ENCODE measurements at regions not wholly inside any gene's neighbourhood (a gene's known extent, or its start where the extent isn't known, plus 50 kb on each side); places are given as distances from the start of the nearest gene placed in this dataset.
A peak's percentile ranks its signal among the peaks of the same experiment; 100 is the strongest.

DNA sequence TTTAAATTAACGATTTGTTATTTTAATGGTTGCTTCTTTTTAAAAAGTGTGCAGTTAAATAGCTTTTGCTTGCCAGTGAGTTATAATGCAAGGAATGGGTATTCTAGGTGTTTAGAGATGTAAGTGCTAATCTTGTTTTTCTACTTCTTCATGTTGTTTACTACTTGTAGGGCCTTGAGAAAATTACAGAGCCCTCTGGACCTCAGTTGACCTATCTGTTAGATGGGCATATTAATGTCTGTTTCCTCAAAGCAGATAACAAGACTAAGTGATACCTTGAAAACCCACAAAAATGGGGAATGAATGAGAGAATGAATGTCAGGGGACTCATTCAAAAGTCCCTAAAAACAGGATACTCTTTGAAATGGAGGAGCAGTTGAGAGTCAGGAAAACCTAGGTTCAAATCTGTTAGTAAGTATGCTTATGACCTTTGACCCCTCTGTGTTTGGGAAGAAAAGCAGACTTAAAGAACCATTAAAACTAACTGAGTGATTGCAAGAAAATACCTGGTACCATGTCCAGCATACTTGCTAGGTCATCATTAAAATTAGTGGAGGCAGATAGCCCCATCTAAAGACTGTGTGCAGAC lies 419.5 kb downstream of the EDEM1 start:
- Histone ChIP-seq H3K79me2 (ENCODE audit: control insufficient read depth, insufficient read depth, low read length) (no peaks in the 10 kb centered on the region), H3K27ac (ENCODE audit: extremely low read depth, low read depth, low read length) (no peak overlapping the region), H3K4me2 (ENCODE audit: insufficient read depth, low read length) (no peak overlapping the region), H4K20me1 (replicated peaks; ENCODE audit: control insufficient read depth, insufficient read depth, low read length) (no peaks in the 10 kb centered on the region), H3K36me3 (ENCODE audit: control insufficient read depth, insufficient read depth, low read length) (no peaks in the 10 kb centered on the region), H3K9me1 (ENCODE audit: control insufficient read depth, insufficient read depth, low read length) (no peaks in the 10 kb centered on the region), H3K4me1 (replicated peaks in 1 of 2; ENCODE audit: control insufficient read depth in 2 of 2, insufficient read depth in 2 of 2, low read length in 2 of 2) (no peaks in the 10 kb centered on the region), H3K9me3 (replicated peaks; ENCODE audit: control insufficient read depth, insufficient read depth, low read depth, low read length) (0 out of 2 replicates have a peak, but pooled peaks cover 3% of the 10 kb centered on the region), H3K9ac (ENCODE audit: insufficient read depth in 1 of 2, low read depth in 2 of 2, low read length in 2 of 2) (no peak overlapping the region), H2AFZ (ENCODE audit: low read depth, low read length) (no peak overlapping the region), H3K27me3 (ENCODE audit: control insufficient read depth in 2 of 2, insufficient read depth in 2 of 2, low read length in 2 of 2) (no peaks in the 10 kb centered on the region), H3K4me3 (no peak overlapping the region)
- DNase-seq (ENCODE audit: extremely low read depth in 1 of 4, low spot score in 3 of 4), result no peak
- in situ Hi-C loops (cut with MboI), result no loop called here
- POLR2A ChIA-PET, result no interaction called here
- no peak for FAIRE-seq
- CTCF ChIA-PET (ENCODE audit: low intra/inter-chr PET ratio), result no interaction called here
- 15% methylated on average over 1 of the region's 1 CpG for WGBS (ENCODE audit: insufficient coverage, low coverage, missing lambda C conversion rate)
- intact Hi-C loops (cut with micrococcal nuclease), result loop anchor here (2.0 kb wide), 1 partner anchor 180 kb away; no protein-coding TSS in a partner anchor
- peak; percentile 21; the same call in 1 of the 3 replicates for ATAC-seq
- BruUV-seq (replicated peaks), result no TSS peak
- TF ChIP-seq NR2C1 (IDR thresholded peaks at IDR 0.05) (peak; percentile 59), NR2C1 (tag; IDR thresholded peaks at IDR 0.05) (peak; percentile 64), NR2C2 (CRISPR knock-in tag; IDR thresholded peaks at IDR 0.05) (no peak), NR2C2 (tag; IDR thresholded peaks at IDR 0.05) (peak; percentile 78), ZNF316 (IDR thresholded peaks at IDR 0.05) (peak; percentile 38), TOE1 (IDR thresholded peaks at IDR 0.05; ENCODE audit: borderline replicate concordance) (no peak), TOE1 (CRISPR knock-in tag; IDR thresholded peaks at IDR 0.05; ENCODE audit: borderline replicate concordance, low read depth) (no peak), C11orf30 (IDR thresholded peaks at IDR 0.05; ENCODE audit: low read depth) (peak; percentile 48), SMARCC2 (IDR thresholded peaks at IDR 0.05; ENCODE audit: low read depth) (no peak), RBM25 (IDR thresholded peaks at IDR 0.05; ENCODE audit: low read depth, low read length, severe bottlenecking) (peak; percentile 92)
